HG02852 (cell line): ENCODE measurements at regions not wholly inside any gene's neighbourhood (a gene's known extent, or its start where the extent isn't known, plus 50 kb on each side); places are given as distances from the start of the nearest gene placed in this dataset.

Source experiments
- ATAC-seq: cut with Tn5 transposase; IDR thresholded peaks from one replicate; pipeline ENCODE4 v1.9.1; 2021; ENCODE audit warnings: mild to moderate bottlenecking, moderate library complexity; ENCODE audit not compliant: unreplicated experiment

GRCh38 chr2:118668431-118669424 is 178.7 kb downstream of the EN1 start:
- no peak for ATAC-seq

- no peak for ATAC-seq
Observed at GRCh38 chr2:118667964-118668363, 179.5 kb downstream of the EN1 start.

GRCh38 chr2:118667348-118667747 is 180.1 kb downstream of the EN1 start:
- ATAC-seq = no peak

- ATAC-seq = no peak
Observed at GRCh38 chr2:118665784-118666529, 181.5 kb downstream of the EN1 start.

GRCh38 chr2:118661179-118661578 is 186.3 kb downstream of the EN1 start:
- ATAC-seq = no peak

- no peak for ATAC-seq
Observed at GRCh38 chr2:118658596-118659198, 188.8 kb downstream of the EN1 start.

GRCh38 chr2:118657466-118657865 is 190.0 kb downstream of the EN1 start:
- ATAC-seq = no peak

GRCh38 chr2:118654945-118655344 is 192.5 kb downstream of the EN1 start:
- no peak for ATAC-seq

GRCh38 chr2:118650327-118650726 is 197.1 kb downstream of the EN1 start:
- ATAC-seq = no peak

GRCh38 chr2:118645876-118646275 is 201.6 kb downstream of the EN1 start:
- no peak for ATAC-seq

- ATAC-seq = no peak
Observed at GRCh38 chr2:118644190-118644589, 203.3 kb downstream of the EN1 start.

- no peak for ATAC-seq
Observed at GRCh38 chr2:118643294-118643693, 204.2 kb downstream of the EN1 start.

- ATAC-seq = no peak
Observed at GRCh38 chr2:118642501-118642900, 204.9 kb downstream of the EN1 start.

- no peak for ATAC-seq
Observed at GRCh38 chr2:118641711-118642110, 205.7 kb downstream of the EN1 start.

GRCh38 chr2:118639371-118639770 is 208.1 kb downstream of the EN1 start:
- no peak for ATAC-seq

- no peak for ATAC-seq
Observed at GRCh38 chr2:118638453-118638852, 209.0 kb downstream of the EN1 start.

- ATAC-seq = no peak
Observed at GRCh38 chr2:118635891-118636290, 211.6 kb downstream of the EN1 start.

- ATAC-seq = no peak
Observed at GRCh38 chr2:118634876-118635275, 212.6 kb downstream of the EN1 start.

- ATAC-seq = no peak
Observed at GRCh38 chr2:118633371-118634018, 214.0 kb downstream of the EN1 start.

- no peak for ATAC-seq
Observed at GRCh38 chr2:118632921-118633320, 214.5 kb downstream of the EN1 start.

GRCh38 chr2:118627156-118627555 is 220.3 kb downstream of the EN1 start:
- ATAC-seq = no peak
